ENCODE measurements at regions not wholly inside any gene's neighbourhood (a gene's known extent, or its start where the extent isn't known, plus 50 kb on each side); places are given as distances from the start of the nearest gene placed in this dataset.
"Not testable (repeated sequence)": the region's sequence is repeated elsewhere in the genome, so short reads cannot be mapped to it uniquely, and the experiment has no call there.

GRCh38 chr7:73918926-73919693 lies 58.2 kb downstream of the TMEM270 start:
- DNase-seq (ENCODE audit: low spot score), result no peak

DNA sequence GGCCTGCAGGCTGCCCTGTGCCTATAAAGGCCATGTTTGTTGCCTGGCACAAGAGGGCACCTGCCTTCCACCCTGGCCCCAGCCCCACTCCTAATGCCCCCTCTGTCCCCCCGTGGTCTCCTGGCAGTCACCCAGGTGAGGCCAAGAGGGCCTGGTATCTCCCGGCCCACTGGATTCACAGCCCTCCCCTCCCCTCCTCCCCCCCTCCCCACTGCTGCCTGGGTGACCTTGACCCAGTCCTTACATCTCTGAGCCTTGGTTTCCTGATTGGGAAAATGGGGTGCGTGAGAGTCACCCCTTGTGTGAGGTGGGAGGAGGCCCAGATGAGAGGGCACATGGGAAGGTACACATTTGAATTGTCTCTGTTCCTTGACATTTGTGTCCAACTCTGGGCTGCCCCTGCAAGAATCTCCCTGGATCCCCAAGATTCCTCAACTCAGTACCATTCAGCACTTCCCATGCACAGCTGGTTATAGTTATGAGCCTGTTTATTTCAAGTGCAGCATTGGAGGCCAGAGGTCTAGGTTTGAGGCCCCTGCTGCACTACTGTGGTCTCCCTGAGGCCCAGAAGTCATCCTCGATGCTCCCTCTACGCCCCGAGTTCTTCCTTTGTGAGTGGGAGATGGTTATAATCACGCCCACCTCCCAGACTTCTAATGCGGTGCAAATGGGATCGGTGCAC lies 58.9 kb downstream of the TMEM270 start:
- DNase-seq (ENCODE audit: low spot score), result no peak

- DNase-seq (ENCODE audit: low spot score), result no peak
Observed at GRCh38 chr7:73920406-73921134, 59.6 kb downstream of the TMEM270 start.

DNA sequence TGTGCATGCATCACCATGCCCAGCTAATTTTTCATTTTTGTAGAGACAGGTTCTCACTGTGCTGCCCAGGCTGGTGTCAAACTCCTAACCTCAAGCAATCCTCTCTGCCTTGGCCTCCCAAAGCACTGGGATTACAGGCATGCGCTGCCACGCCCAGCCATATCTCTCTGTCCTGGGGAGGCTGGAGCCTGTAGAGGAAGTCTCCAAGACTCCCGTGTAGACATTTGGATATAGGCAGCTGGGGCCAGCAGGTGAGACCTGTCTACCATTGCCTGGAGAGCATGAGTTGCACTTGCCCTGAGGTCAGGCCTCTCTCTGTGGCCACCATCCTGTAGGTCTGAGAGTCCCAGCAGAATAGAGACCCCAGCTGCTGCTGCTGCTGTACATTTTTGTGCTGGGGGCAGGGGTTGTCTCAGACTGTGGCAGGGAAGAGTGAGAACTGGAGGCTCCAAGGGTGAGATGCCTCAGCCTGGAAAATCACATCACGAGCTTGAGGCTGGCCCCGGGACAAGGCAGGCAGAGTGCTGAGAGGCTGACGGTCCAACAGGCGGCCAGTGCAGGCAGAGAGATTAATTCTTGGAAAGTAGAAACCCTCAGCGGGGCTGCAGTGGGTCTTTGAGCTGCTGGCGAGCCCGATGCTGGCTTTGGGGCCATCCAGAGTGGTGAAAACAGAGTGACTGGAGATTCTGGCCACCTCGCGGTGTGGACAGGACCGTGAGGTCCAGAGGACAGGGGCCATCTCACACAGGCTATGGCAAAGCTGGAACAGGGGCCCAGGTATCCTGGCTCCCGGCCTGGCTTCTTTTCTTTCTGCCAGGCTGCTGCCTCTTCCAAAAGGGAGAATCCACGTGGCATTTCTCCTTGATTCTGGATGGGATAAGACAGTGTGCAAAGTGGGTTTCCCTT lies 60.9 kb downstream of the TMEM270 start:
- no peak for DNase-seq (ENCODE audit: low spot score)

GRCh38 chr7:73928644-73929043 lies 67.7 kb downstream of the TMEM270 start:
- DNase-seq (ENCODE audit: low spot score), result not testable (repeated sequence)

DNA sequence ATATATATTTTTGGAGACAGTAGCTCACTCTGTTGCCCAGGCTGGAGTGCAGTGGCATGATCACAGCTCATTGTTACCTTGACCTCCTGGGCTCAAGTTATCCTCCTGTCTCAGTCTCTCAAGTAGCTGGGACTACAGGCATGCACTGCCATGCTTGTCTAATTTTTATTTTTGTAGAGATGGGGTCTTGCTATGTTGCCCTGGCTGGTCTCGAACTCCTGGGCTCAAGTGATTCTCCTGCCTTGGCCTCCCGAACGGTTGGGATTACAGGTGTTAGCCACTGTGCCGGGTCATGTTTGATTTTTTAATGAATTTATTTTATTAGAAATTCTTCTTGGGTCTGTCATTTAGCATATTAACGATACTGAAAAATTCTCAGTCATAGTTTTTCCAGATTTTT lies 70.5 kb downstream of the TMEM270 start:
- DNase-seq (ENCODE audit: low spot score), result no peak

- DNase-seq (ENCODE audit: low spot score), result no peak
Observed at GRCh38 chr7:73932364-73932763, 71.4 kb downstream of the TMEM270 start.

- no peak for DNase-seq (ENCODE audit: low spot score)
Observed at GRCh38 chr7:73933091-73933490, 72.1 kb downstream of the TMEM270 start.

DNA sequence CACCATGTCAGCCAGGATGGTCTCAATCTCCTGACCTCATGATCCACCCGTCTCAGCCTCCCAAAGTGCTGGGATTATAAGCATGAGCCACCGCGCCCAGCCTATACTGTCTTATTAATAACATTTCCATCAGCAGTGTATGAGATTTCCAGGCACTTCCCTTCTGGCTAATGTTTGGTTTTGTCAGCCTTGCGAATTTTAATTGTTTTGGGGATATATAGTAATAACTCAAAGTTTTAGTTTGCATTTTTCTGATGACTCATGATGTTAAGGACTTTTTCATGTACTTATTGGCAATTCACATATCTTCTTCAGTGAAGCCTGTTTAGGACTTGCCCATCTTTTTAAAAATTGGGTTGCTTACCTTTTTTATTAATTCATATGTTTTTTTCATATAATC lies 76.0 kb downstream of the TMEM270 start:
- DNase-seq (ENCODE audit: low spot score), result no peak

DNA sequence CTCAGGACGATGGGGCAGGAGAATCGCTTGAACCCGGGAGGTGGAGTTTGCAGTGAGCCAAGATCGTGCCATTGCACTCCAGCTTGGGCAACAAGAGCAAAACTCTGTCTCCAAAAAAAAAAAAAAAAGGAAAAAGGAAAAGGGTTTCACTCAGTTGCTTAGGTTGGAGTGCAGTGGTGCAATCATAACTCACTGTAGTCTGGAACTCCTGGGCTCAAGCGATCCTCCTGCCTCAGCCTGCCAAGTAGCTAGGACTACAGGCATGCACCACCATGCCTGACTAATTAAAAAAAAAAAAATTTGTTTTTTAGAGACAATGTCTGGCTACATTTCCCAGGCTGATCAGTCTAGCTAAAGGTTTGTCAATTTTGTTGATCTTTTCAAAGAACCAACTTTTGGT lies 76.7 kb downstream of the TMEM270 start:
- DNase-seq (ENCODE audit: low spot score), result not testable (repeated sequence)

DNA sequence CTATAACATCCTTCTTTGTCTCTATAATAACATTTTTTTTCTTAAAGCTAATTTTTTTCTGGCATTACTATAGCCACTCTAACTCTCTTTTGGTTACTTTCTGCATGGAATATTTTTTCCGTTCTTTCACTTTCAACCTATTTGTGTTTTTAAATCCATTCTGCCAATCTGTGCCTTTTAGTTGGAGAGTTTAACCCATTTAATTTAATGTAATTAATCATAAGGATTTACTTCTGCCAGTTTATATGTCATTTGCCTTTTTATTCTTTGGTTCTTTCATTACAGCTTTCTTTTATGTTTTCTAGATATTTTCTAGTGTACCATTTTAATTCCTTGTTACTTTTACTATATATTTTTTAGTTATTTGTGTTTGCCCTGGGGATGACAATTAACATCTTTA lies 78.6 kb downstream of the TMEM270 start:
- DNase-seq (ENCODE audit: low spot score), result no peak

DNA sequence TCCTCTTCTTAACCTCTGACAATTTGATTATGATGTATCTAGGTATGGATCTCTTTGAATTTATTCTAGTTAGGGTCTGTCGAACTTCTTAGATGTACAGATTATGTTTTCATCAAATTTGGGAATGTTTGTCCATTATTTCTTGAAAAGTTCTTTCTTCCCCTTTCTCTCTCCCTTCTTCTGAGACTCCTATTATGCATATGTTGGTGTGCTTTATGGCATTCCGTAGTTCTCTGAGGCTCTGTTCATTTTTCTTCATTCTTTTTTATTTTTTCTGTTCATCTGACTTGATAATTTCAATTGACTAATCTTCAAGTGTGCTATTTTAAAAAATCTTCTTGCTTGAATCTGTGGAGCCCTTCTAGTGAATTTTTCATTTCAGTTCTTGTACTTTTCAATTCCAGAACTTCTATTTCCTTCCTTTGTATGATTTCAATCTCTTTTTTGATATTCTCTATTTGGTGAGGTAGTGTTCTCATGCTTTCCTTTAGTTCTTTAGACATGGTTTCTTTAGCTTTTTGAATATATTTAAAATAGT lies 79.8 kb downstream of the TMEM270 start:
- DNase-seq (ENCODE audit: low spot score), result no peak

- peak; percentile 75 for DNase-seq (ENCODE audit: low spot score)
Observed at GRCh38 chr7:73941836-73942551, 81.0 kb downstream of the TMEM270 start.

GRCh38 chr7:73945022-73945421 lies 83.0 kb upstream of the ELN start:
- no peak for DNase-seq (ENCODE audit: low spot score)

- no peak for DNase-seq (ENCODE audit: low spot score)
Observed at GRCh38 chr7:73948287-73948686, 79.7 kb upstream of the ELN start.

DNA sequence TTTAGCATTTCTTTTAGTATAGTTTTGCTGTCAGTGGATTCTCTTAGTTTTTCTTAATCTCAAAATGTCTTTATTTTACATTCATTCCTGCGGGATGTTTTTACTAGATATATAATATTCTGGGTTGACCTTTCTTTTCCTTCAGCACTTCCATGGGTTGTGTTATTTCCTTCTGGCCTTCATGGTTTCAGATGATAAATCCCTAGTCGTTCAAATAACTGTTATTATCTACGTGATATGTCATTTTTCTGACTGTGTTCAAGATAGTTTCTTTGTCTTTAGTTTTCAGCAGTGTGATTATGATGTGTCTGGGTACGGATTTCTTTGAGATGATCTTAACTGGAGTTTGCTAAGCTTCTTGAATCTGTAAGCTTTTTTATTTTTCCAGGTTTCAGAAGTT lies 75.7 kb upstream of the ELN start:
- DNase-seq (ENCODE audit: low spot score), result no peak

DNA sequence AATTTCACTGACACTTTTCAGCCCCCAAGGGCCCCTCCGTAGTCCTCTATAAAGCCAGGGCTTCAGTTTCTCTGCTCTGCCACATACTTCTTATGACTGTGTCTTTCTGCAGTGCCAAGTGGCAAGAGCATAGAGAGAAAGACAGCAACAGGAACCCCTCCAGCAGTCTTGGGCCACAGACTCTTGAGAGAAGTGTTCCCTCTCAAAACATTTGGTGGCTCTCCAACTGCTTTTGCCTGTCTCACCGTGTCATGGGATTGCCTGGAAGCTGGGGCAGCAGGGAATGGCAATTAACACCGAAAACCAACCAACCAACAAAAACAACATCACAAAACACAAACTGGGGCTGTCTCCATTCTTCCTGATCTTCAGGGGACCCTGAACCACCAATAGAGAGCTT lies 73.8 kb upstream of the ELN start:
- DNase-seq (ENCODE audit: low spot score), result no peak

- DNase-seq (ENCODE audit: low spot score), result no peak
Observed at GRCh38 chr7:73954861-73955260, 73.1 kb upstream of the ELN start.

DNA sequence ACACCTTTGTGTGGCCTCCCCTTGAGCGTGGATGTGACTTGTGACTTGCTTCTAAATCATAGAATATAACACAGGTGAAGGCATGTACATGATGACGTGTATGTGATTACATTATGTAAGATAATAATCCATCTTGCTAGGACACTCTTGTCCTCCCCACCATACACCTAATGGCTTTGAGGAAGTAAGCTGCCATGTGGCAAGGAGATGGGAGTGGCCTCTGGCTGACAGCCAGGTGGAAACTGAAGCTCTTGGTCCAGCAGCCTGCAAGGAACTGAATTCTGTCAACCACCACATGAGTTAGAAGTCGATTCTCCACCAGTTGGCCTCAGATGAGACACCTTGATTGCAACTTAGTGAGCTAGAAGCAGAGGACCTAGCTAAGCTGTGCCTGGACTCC lies 67.4 kb upstream of the ELN start:
- peak; percentile 9 for DNase-seq (ENCODE audit: low spot score)

DNA sequence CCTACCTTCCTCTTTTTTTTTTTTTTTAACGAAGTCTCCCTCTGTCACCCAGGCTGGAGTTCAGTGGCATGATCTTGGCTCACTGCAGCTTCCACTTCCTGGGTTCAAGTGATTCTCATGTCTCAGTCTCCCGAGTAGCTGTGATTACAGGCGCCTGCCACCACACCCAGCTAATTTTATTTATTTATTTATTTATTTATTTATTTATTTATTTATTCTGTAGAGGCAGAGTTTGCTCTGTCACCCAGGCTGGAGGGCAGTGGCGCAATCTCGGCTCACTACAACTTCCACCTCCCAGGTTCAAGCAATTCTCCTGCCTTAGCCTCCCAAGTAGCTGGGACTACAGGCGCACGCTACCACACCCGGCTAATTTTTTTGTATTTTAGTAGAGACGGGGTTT lies 66.0 kb upstream of the ELN start:
- DNase-seq (ENCODE audit: low spot score), result not testable (repeated sequence)

DNA sequence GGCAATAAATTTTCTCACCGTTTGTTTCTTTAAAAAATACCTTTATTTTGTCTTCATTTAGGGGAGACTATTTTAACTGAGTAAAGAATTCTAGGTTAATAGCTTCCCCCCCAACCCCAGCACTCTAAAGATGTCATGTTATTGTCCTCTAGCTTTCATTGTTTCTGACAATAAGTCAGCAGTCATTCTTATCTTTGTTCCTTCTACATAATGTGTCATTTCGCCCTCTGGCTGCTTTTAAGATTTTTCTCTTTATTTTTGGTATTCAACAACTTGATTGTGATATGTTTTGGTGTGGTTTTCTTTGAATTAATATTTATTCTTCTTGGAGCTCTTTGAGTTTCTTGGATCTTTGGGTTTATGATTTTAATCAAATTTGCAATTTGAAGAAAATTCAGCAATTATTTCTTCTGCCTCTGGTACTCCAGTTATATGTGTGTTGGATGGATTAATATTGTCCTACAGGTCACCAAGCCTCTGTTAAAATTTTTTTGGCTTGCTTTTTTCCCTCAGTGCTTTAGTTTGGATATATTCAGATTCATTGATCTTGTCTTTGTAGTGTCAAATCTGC lies 64.6 kb upstream of the ELN start:
- no peak for DNase-seq (ENCODE audit: low spot score)
